ENCODE measurements at regions not wholly inside any gene's neighbourhood (a gene's known extent, or its start where the extent isn't known, plus 50 kb on each side); places are given as distances from the start of the nearest gene placed in this dataset.

DNA sequence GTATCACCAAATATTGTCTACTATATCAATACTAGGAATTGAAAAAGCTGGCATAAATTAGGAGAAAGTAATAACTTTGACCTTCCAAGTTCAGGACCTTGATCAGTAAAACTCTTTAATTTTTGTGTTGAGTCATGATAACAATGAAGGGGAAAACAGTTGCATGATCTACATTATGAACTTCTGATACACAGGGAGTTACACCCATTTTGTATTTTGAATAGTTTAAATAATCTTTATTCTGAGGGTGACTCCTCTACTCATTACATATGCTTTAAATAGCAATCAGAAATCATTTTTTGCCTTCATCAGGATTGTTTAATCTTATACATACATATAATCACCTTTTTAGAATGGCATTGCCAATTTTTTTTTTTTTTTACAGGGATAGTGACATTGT is 492.5 kb downstream of the NAV3 start:
- Histone ChIP-seq H3K36me3 (no peaks in the 10 kb centered on the region), H3K27me3 (replicated peaks in 1 of 7) (no peaks in the 10 kb centered on the region), H3K9me3 (no peaks in the 10 kb centered on the region), H3K4me1 (no peaks in the 10 kb centered on the region), H3K27ac (no peak overlapping the region), H3K4me3 (no peak overlapping the region)
- intact Hi-C loops (cut with DNase I; ENCODE audit: low total_unique reads) = no loop called here
- no peak for DNase-seq
- TF ChIP-seq POLR2A (IDR thresholded peaks at IDR 0.05) = no peak
- TF ChIP-seq, protein P1, sequence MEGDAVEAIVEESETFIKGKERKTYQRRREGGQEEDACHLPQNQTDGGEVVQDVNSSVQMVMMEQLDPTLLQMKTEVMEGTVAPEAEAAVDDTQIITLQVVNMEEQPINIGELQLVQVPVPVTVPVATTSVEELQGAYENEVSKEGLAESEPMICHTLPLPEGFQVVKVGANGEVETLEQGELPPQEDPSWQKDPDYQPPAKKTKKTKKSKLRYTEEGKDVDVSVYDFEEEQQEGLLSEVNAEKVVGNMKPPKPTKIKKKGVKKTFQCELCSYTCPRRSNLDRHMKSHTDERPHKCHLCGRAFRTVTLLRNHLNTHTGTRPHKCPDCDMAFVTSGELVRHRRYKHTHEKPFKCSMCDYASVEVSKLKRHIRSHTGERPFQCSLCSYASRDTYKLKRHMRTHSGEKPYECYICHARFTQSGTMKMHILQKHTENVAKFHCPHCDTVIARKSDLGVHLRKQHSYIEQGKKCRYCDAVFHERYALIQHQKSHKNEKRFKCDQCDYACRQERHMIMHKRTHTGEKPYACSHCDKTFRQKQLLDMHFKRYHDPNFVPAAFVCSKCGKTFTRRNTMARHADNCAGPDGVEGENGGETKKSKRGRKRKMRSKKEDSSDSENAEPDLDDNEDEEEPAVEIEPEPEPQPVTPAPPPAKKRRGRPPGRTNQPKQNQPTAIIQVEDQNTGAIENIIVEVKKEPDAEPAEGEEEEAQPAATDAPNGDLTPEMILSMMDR (IDR thresholded peaks at IDR 0.05 in 8 of 11, conservative IDR thresholded peaks at IDR 0.05 in 3 of 11) = no peak
- TF ChIP-seq POLR2AphosphoS5 (IDR thresholded peaks at IDR 0.05) = no peak

DNA sequence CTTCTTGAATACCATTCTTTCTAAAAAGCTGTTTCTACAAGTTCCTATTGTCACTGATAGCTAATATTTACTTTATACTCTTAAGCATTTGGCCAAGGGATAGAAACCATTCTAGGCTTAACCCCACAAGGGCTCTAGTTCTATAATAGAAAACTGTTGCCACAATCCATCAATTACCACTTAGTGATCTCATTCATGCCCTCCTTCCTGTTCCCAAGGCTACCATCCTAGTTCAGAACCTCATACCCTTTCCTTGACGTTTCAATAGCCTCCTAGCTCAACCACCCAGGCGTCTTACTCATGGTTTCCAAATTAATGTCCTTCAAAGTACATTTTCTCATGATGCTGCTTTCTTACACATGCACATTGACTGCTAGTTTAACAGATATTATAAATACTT is 493.5 kb downstream of the NAV3 start:
- Histone ChIP-seq H3K27ac (no peak overlapping the region), H3K4me3 (no peak overlapping the region), H3K9me3 (no peaks in the 10 kb centered on the region), H3K36me3 (no peaks in the 10 kb centered on the region), H3K27me3 (replicated peaks in 1 of 7) (no peaks in the 10 kb centered on the region), H3K4me1 (no peaks in the 10 kb centered on the region)
- no peak for DNase-seq
- TF ChIP-seq POLR2AphosphoS5 (IDR thresholded peaks at IDR 0.05) (no peak), POLR2A (IDR thresholded peaks at IDR 0.05) (no peak)
- TF ChIP-seq, protein P1 (IDR thresholded peaks at IDR 0.05 in 8 of 11, conservative IDR thresholded peaks at IDR 0.05 in 3 of 11) = no peak
- intact Hi-C loops (cut with DNase I; ENCODE audit: low total_unique reads) = no loop called here
- 46 to 59% (median 47%) methylated on average over 2 of the region's 2 CpGs for WGBS, 5 donors

DNA sequence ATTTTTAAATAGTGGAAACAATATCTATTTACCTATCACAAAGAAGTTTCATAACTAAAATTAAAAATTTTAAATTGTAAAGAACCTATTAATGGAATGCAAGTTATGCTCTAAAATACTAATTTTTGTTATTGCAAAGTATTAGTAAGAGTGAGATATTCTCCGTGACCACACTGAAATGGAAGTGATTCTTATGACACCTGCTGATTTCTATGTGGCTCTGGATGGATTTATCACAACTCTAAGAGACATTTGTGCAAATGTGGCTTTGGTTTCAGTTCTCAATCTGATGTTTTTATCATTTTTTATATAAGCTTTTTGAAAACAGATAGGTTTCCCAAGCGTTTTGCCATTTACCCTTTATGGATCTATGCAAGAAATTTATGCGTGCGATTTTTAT is 497.8 kb downstream of the NAV3 start:
- Histone ChIP-seq H3K4me1 (no peaks in the 10 kb centered on the region), H3K4me3 (no peak overlapping the region), H3K36me3 (no peaks in the 10 kb centered on the region), H3K9me3 (no peaks in the 10 kb centered on the region), H3K27me3 (replicated peaks in 1 of 7) (no peaks in the 10 kb centered on the region), H3K27ac (no peak overlapping the region)
- no peak for DNase-seq
- 80 to 90% (median 84%) methylated on average over 4 of the region's 4 CpGs for WGBS, 5 donors
- TF ChIP-seq, protein P1 (IDR thresholded peaks at IDR 0.05 in 8 of 11, conservative IDR thresholded peaks at IDR 0.05 in 3 of 11) = no peak
- intact Hi-C loops (cut with DNase I; ENCODE audit: low total_unique reads) = no loop called here

DNA sequence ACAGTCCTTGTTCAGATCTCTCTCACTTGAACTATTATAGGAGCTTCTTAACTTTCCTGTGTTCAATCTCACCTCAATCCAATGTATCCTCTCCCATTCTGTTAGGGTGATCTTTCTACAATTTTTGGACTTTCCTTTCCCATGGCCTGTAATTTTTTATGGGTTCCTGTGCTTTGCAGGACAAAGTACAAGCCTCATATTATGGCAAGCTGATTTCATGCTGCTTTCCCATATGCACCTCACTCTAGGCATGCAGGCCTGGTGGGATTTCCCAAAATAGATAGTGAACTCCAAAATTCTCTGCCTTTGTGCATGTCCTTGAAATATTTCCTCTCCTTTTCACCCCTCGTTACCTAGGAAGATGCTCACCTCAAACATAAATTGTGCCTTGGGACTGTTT is 499.4 kb downstream of the NAV3 start:
- WGBS, 5 donors = 62 to 83% (median 72%) methylated on average over 1 of the region's 1 CpG
- Histone ChIP-seq H3K4me3 (no peak overlapping the region), H3K4me1 (no peaks in the 10 kb centered on the region), H3K27me3 (replicated peaks in 1 of 7) (no peaks in the 10 kb centered on the region), H3K27ac (no peak overlapping the region), H3K9me3 (no peaks in the 10 kb centered on the region), H3K36me3 (no peaks in the 10 kb centered on the region)
- TF ChIP-seq, protein P1 (IDR thresholded peaks at IDR 0.05 in 8 of 11, conservative IDR thresholded peaks at IDR 0.05 in 3 of 11) = no peak
- no peak for TF ChIP-seq POLR2AphosphoS5 (IDR thresholded peaks at IDR 0.05)
- no peak for TF ChIP-seq POLR2A (IDR thresholded peaks at IDR 0.05)
- intact Hi-C loops (cut with DNase I; ENCODE audit: low total_unique reads) = no loop called here
- no peak for DNase-seq

All from spleen (tissue), 11 donors.